ENCODE measurements at regions not wholly inside any gene's neighbourhood (a gene's known extent, or its start where the extent isn't known, plus 50 kb on each side); places are given as distances from the start of the nearest gene placed in this dataset.

GRCh38 chr1:148373192-148373925, 109.7 kb downstream of the PPIAL4G start:
- TF ChIP-seq CTCF (IDR thresholded peaks at IDR 0.05; ENCODE audit: borderline replicate concordance, extremely low read depth, low read length, poor library complexity, severe bottlenecking) (no peak), EZH2 (IDR thresholded peaks at IDR 0.05; ENCODE audit: borderline replicate concordance, low read depth, low read length, severe bottlenecking) (no peak)
